ENCODE measurements at regions not wholly inside any gene's neighbourhood (a gene's known extent, or its start where the extent isn't known, plus 50 kb on each side); places are given as distances from the start of the nearest gene placed in this dataset.

DNA sequence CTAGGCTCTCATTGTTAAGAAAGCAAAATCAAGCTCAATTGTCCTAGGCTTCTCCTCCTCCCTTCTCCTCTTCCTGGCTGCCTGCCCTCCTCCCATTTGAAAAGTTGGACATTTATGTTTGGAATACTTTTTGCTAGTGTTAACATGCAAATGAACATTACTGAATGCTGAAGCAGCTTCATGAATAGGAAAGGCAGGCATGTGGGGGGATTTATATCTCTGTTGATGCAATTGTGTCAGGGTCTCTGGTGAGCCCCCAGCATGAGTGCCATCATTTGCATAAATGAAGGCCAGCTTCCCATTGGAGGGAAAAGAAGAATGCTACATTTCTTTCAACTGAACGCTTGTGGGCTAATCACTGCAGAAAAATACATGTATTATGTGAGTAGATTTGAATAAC is 160.1 kb upstream of the NDST3 start:
- in situ Hi-C loops (cut with HindIII; ENCODE audit: low pct_unique_long_range_greater_than_20kb, low sequenced_read_pairs), result no loop called here
- no TSS peak for BruUV-seq (replicated peaks)

DNA sequence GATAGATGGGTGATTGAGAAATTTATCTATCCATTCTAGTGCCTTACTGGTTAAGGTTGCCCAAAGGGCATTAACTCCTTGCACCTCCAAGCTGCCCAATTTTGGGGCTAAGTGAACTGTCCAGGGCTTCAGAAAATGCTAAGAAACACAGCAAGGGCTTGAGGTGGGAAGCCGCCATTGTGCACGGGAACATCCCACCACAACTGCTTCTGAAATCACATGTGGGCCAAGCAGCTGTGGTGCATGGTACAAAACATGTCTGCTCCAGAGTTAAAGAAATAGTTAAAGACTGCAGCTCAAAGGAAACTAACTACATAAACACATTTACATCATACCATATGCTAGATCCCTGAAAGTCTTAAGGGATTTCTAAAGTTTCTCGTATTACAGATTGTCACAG is 144.3 kb upstream of the NDST3 start:
- Histone ChIP-seq H3K36me3 (ENCODE audit: control insufficient read depth, insufficient read depth, low read length) (no peaks in the 10 kb centered on the region), H3K27ac (ENCODE audit: low read length) (no peak overlapping the region), H3K27me3 (ENCODE audit: control insufficient read depth, insufficient read depth, low read length) (no peaks in the 10 kb centered on the region), H3K4me3 (ENCODE audit: low read depth in 2 of 2, low read length in 2 of 2) (no peak overlapping the region), H3K9me3 (ENCODE audit: control insufficient read depth, insufficient read depth, low read depth, low read length) (no peaks in the 10 kb centered on the region), H3K4me1 (ENCODE audit: control insufficient read depth, insufficient read depth, low read length) (no peaks in the 10 kb centered on the region)
- DNase-seq (ENCODE audit: low read depth, low spot score) (no peak), ATAC-seq (no peak)
- CTCF ChIA-PET, result no interaction called here
- POLR2A ChIA-PET, result no interaction called here
- in situ Hi-C loops (cut with HindIII; ENCODE audit: low pct_unique_long_range_greater_than_20kb, low sequenced_read_pairs), result no loop called here
- intact Hi-C loops (cut with micrococcal nuclease; ENCODE audit: unreplicated experiment), result no loop called here
- BruUV-seq (replicated peaks), result no TSS peak
- TF ChIP-seq SIN3A (IDR thresholded peaks at IDR 0.05; ENCODE audit: borderline replicate concordance, insufficient read depth, low read depth, low read length) (no peak), TCF7L2 (IDR thresholded peaks at IDR 0.05; ENCODE audit: low read depth, low read length) (no peak), POLR2AphosphoS5 (IDR thresholded peaks at IDR 0.05; ENCODE audit: low read depth, low read length) (no peak)
- TF ChIP-seq, protein P1, sequence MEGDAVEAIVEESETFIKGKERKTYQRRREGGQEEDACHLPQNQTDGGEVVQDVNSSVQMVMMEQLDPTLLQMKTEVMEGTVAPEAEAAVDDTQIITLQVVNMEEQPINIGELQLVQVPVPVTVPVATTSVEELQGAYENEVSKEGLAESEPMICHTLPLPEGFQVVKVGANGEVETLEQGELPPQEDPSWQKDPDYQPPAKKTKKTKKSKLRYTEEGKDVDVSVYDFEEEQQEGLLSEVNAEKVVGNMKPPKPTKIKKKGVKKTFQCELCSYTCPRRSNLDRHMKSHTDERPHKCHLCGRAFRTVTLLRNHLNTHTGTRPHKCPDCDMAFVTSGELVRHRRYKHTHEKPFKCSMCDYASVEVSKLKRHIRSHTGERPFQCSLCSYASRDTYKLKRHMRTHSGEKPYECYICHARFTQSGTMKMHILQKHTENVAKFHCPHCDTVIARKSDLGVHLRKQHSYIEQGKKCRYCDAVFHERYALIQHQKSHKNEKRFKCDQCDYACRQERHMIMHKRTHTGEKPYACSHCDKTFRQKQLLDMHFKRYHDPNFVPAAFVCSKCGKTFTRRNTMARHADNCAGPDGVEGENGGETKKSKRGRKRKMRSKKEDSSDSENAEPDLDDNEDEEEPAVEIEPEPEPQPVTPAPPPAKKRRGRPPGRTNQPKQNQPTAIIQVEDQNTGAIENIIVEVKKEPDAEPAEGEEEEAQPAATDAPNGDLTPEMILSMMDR (IDR thresholded peaks at IDR 0.05), result no peak
- TF ChIP-seq, protein P2, sequence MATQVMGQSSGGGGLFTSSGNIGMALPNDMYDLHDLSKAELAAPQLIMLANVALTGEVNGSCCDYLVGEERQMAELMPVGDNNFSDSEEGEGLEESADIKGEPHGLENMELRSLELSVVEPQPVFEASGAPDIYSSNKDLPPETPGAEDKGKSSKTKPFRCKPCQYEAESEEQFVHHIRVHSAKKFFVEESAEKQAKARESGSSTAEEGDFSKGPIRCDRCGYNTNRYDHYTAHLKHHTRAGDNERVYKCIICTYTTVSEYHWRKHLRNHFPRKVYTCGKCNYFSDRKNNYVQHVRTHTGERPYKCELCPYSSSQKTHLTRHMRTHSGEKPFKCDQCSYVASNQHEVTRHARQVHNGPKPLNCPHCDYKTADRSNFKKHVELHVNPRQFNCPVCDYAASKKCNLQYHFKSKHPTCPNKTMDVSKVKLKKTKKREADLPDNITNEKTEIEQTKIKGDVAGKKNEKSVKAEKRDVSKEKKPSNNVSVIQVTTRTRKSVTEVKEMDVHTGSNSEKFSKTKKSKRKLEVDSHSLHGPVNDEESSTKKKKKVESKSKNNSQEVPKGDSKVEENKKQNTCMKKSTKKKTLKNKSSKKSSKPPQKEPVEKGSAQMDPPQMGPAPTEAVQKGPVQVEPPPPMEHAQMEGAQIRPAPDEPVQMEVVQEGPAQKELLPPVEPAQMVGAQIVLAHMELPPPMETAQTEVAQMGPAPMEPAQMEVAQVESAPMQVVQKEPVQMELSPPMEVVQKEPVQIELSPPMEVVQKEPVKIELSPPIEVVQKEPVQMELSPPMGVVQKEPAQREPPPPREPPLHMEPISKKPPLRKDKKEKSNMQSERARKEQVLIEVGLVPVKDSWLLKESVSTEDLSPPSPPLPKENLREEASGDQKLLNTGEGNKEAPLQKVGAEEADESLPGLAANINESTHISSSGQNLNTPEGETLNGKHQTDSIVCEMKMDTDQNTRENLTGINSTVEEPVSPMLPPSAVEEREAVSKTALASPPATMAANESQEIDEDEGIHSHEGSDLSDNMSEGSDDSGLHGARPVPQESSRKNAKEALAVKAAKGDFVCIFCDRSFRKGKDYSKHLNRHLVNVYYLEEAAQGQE (IDR thresholded peaks at IDR 0.05; ENCODE audit: insufficient read depth in 1 of 2, low read depth in 2 of 2, low read length in 1 of 2), result no peak

More for the DNA sequence above, 160.1 kb upstream of the NDST3 start:
- ATAC-seq (no peak), DNase-seq (ENCODE audit: low read depth, low spot score) (no peak)
- intact Hi-C loops (cut with micrococcal nuclease; ENCODE audit: unreplicated experiment), result no loop called here
- no peaks in the 10 kb centered on the region for H3K36me3 ChIP-seq (ENCODE audit: control insufficient read depth, insufficient read depth, low read length)
- TF ChIP-seq SIN3A (IDR thresholded peaks at IDR 0.05; ENCODE audit: borderline replicate concordance, insufficient read depth, low read depth, low read length) (no peak), POLR2AphosphoS5 (IDR thresholded peaks at IDR 0.05; ENCODE audit: low read depth, low read length) (no peak), TCF7L2 (IDR thresholded peaks at IDR 0.05; ENCODE audit: low read depth, low read length) (no peak)
- TF ChIP-seq, protein P2 (IDR thresholded peaks at IDR 0.05; ENCODE audit: insufficient read depth in 1 of 2, low read depth in 2 of 2, low read length in 1 of 2), result no peak
- TF ChIP-seq, protein P1 (IDR thresholded peaks at IDR 0.05), result no peak
- no peaks in the 10 kb centered on the region for H3K27me3 ChIP-seq (ENCODE audit: control insufficient read depth, insufficient read depth, low read length)
- CTCF ChIA-PET, result no interaction called here
- H3K9me3 ChIP-seq (ENCODE audit: control insufficient read depth, insufficient read depth, low read depth, low read length), result no peaks in the 10 kb centered on the region
- H3K27ac ChIP-seq (ENCODE audit: low read length), result no peak overlapping the region
- H3K4me3 ChIP-seq (ENCODE audit: low read depth in 2 of 2, low read length in 2 of 2), result no peak overlapping the region
- POLR2A ChIA-PET, result no interaction called here
- H3K4me1 ChIP-seq (ENCODE audit: control insufficient read depth, insufficient read depth, low read length), result no peaks in the 10 kb centered on the region
